H1 (cell line): ENCODE measurements at regions not wholly inside any gene's neighbourhood (a gene's known extent, or its start where the extent isn't known, plus 50 kb on each side); places are given as distances from the start of the nearest gene placed in this dataset.

Experiments used
- CTCF ChIA-PET: fragments of 300-600 bp; sonication (Branson Sonifier 250); formaldehyde crosslinking; loops from one replicate; lab custom pipeline; 2021; ENCODE audit not compliant: partially characterized antibody; lab: Charles Lee
- POLR2A ChIA-PET: fragments of 300-600 bp; sonication (Branson Sonifier 250); formaldehyde crosslinking; loops from one replicate; lab custom pipeline; 2021; ENCODE audit warnings: inconsistent platforms; ENCODE audit not compliant: partially characterized antibody; lab: Charles Lee
- DNase-seq, 2 experiments: peaks; one replicate each; pipeline versions ENCODE4 v3.0.0 to v3.0.0-alpha.2; 2010 to 2022; ENCODE audit warnings: low spot score in 2 of 2, low read depth in 1 of 2, mixed read lengths in 1 of 2
- FAIRE-seq: peaks from 2 replicates; lab custom pipeline; 2011; peaks lifted over from hg19 to GRCh38; lab: Jason Lieb, UNC
- H2AFZ ChIP-seq: 2 replicates; pipeline ENCODE4 v1.8.1; 2012; ENCODE audit warnings: low read length, inconsistent platforms
- H2AK5ac ChIP-seq: 2 replicates; pipeline ENCODE4 v1.6.1; 2013; ENCODE audit warnings: low read depth, low read length
- H2BK120ac ChIP-seq: replicated peaks from 2 replicates; pipeline ENCODE3; 2013; ENCODE audit warnings: low read depth, low read length, inconsistent platforms
- H2BK12ac ChIP-seq: 2 replicates; pipeline ENCODE4 v1.6.1; 2013; ENCODE audit warnings: low read depth, low read length
- H2BK15ac ChIP-seq: 2 replicates; pipeline ENCODE4 v1.6.1; 2013; ENCODE audit warnings: low read length
- H2BK20ac ChIP-seq: 2 replicates; pipeline ENCODE4 v1.6.1; 2013; ENCODE audit warnings: low read length
- H2BK5ac ChIP-seq: 2 replicates; pipeline ENCODE4 v1.6.1; 2013; ENCODE audit warnings: low read depth, low read length
- H3K14ac ChIP-seq: 2 replicates; pipeline ENCODE4 v1.6.1; 2013; ENCODE audit warnings: inconsistent platforms; ENCODE audit not compliant: insufficient read length
- H3K18ac ChIP-seq: 2 replicates; pipeline ENCODE4 v1.6.1; 2013; ENCODE audit warnings: low read length; ENCODE audit errors: extremely low read depth
- H3K23ac ChIP-seq: 2 replicates; pipeline ENCODE4 v1.6.1; 2013; ENCODE audit warnings: inconsistent platforms; ENCODE audit not compliant: insufficient read length
- H3K23me2 ChIP-seq: 2 replicates; pipeline ENCODE4 v1.6.1; 2013; ENCODE audit warnings: low read depth, low read length
- H3K27ac ChIP-seq: 2 replicates; pipeline ENCODE4 v1.6.1; 2011; ENCODE audit warnings: low read depth, low read length, inconsistent platforms
- H3K27me3 ChIP-seq, 4 experiments: replicated peaks in 1 of 4; 1 replicate in 1 of 4; 2 replicates in 3 of 4; pipeline versions ENCODE4 v1.6.1 to v1.8.1; 2011 to 2013; ENCODE audit warnings: low read length in 3 of 4, mild to moderate bottlenecking in 3 of 4, inconsistent platforms in 2 of 4, mixed read lengths in 2 of 4, moderate library complexity in 1 of 4; ENCODE audit not compliant: control insufficient read depth in 3 of 4, insufficient read depth in 3 of 4; ENCODE audit errors: extremely low read depth in 1 of 4
- H3K36me3 ChIP-seq, 4 experiments: 2 replicates each; pipeline versions ENCODE4 v1.6.1 to v1.8.1; 2011 to 2013; ENCODE audit warnings: mild to moderate bottlenecking in 4 of 4, low read length in 3 of 4, moderate library complexity in 2 of 4, control low read depth in 1 of 4, inconsistent platforms in 1 of 4; ENCODE audit not compliant: insufficient read depth in 4 of 4, control insufficient read depth in 2 of 4
- H3K4ac ChIP-seq: replicated peaks from 2 replicates; pipeline ENCODE3; 2013; ENCODE audit warnings: low read length, low read depth, mixed read lengths, inconsistent platforms; ENCODE audit not compliant: insufficient read length
- H3K4me1 ChIP-seq, 4 experiments: replicated peaks in 1 of 4; 1 replicate in 1 of 4; 2 replicates in 3 of 4; pipeline versions ENCODE4 v1.6.1 to v1.8.1; 2011 to 2013; ENCODE audit warnings: low read length in 3 of 4, inconsistent platforms in 2 of 4, mixed read lengths in 1 of 4; ENCODE audit not compliant: insufficient read depth in 4 of 4, control insufficient read depth in 3 of 4
- H3K4me2 ChIP-seq, 2 experiments: 2 replicates each; pipeline versions ENCODE4 v1.6.1 to v1.8.1; 2011 to 2013; ENCODE audit warnings: low read depth in 2 of 2, low read length in 2 of 2, control low read depth in 1 of 2, inconsistent platforms in 1 of 2, mild to moderate bottlenecking in 1 of 2; ENCODE audit not compliant: insufficient read depth in 1 of 2
- H3K4me3 ChIP-seq, 4 experiments: fragments of 200-600, 300-600 bp in 1 of 4; sonication (generic), shearing (Covaris generic), sonication (Bioruptor Twin) in 1 of 4; 2 replicates each; pipeline versions ENCODE4 v1.5.1 to v1.8.1; 2011 to 2016; ENCODE audit warnings: low read length in 4 of 4, low read depth in 3 of 4, control low read depth in 2 of 4, inconsistent platforms in 2 of 4, mild to moderate bottlenecking in 2 of 4, mixed read lengths in 1 of 4, moderate library complexity in 1 of 4; ENCODE audit not compliant: insufficient read depth in 2 of 4; ENCODE audit errors: extremely low read depth in 1 of 4
- H3K56ac ChIP-seq: replicated peaks from 2 replicates; pipeline ENCODE3; 2013; ENCODE audit warnings: low read depth, mild to moderate bottlenecking, mixed read lengths, low read length, inconsistent platforms; ENCODE audit not compliant: insufficient read length
- H3K79me1 ChIP-seq: 2 replicates; pipeline ENCODE4 v1.6.1; 2013; ENCODE audit warnings: low read depth, low read length, control low read depth
- H3K79me2 ChIP-seq, 2 experiments: 2 replicates each; pipeline versions ENCODE4 v1.6.1 to v1.8.1; 2012 to 2013; ENCODE audit warnings: low read length in 2 of 2, mild to moderate bottlenecking in 2 of 2, inconsistent platforms in 1 of 2; ENCODE audit not compliant: insufficient read depth in 2 of 2, control insufficient read depth in 1 of 2
- H3K9ac ChIP-seq, 4 experiments: replicated peaks in 1 of 4; 1 replicate in 1 of 4; 2 replicates in 3 of 4; pipeline versions ENCODE4 v1.6.1 to v1.8.1; 2011 to 2013; ENCODE audit warnings: low read depth in 3 of 4, low read length in 3 of 4, control low read depth in 2 of 4, mild to moderate bottlenecking in 2 of 4, moderate library complexity in 2 of 4, inconsistent platforms in 1 of 4; ENCODE audit errors: extremely low read depth in 1 of 4
- H3K9me3 ChIP-seq, 2 experiments: 2 replicates each; pipeline versions ENCODE4 v1.6.1 to v1.8.1; 2012 to 2013; ENCODE audit warnings: mild to moderate bottlenecking in 2 of 2, moderate library complexity in 2 of 2, control low read depth in 1 of 2, inconsistent platforms in 1 of 2, low read depth in 1 of 2, low read length in 1 of 2, mixed read lengths in 1 of 2; ENCODE audit not compliant: insufficient read depth in 2 of 2
- H4K20me1 ChIP-seq, 2 experiments: replicated peaks in 1 of 2; 2 replicates each; pipeline versions ENCODE3 to v1.8.1; 2011 to 2013; ENCODE audit warnings: inconsistent platforms in 2 of 2, low read length in 2 of 2, mild to moderate bottlenecking in 1 of 2; ENCODE audit not compliant: insufficient read depth in 2 of 2, control insufficient read depth in 1 of 2
- H4K5ac ChIP-seq: 2 replicates; pipeline ENCODE4 v1.6.1; 2013; ENCODE audit warnings: low read length, low read depth, mixed read lengths, inconsistent platforms; ENCODE audit not compliant: insufficient read length
- H4K8ac ChIP-seq: 2 replicates; pipeline ENCODE4 v1.8.0; 2013; ENCODE audit warnings: mild to moderate bottlenecking, moderate library complexity, low read length, inconsistent platforms; ENCODE audit not compliant: insufficient read depth; ENCODE audit errors: extremely low read depth
- H4K91ac ChIP-seq: replicated peaks from 2 replicates; pipeline ENCODE3; 2013; ENCODE audit warnings: low read length, mixed read lengths, inconsistent platforms; ENCODE audit not compliant: insufficient read length
- CEBPB ChIP-seq: IDR thresholded peaks from 2 replicates; pipeline ENCODE4 v1.6.1; 2012; ENCODE audit warnings: low read depth, low read length
- HDAC6 ChIP-seq: IDR thresholded peaks from one replicate; pipeline ENCODE4 v1.7.1; 2012; ENCODE audit warnings: low read depth, mild to moderate bottlenecking, inconsistent platforms, low read length, moderate library complexity
- POLR2AphosphoS5 ChIP-seq: IDR thresholded peaks from 2 replicates; pipeline ENCODE4 v1.6.1; 2011; ENCODE audit warnings: low read depth, low read length
- SIN3A ChIP-seq, 2 experiments: IDR thresholded peaks in 1 of 2; conservative IDR thresholded peaks in 1 of 2; 2 replicates each; pipeline ENCODE4 v1.6.1; 2011 to 2012; ENCODE audit warnings: low read length in 2 of 2, improper control_type of control experiment in 1 of 2, low read depth in 1 of 2, mild to moderate bottlenecking in 1 of 2
- SIRT6 ChIP-seq: IDR thresholded peaks from one replicate; pipeline ENCODE4 v1.7.1; 2012; ENCODE audit warnings: low read length, inconsistent platforms
- SIX5 ChIP-seq: IDR thresholded peaks from 2 replicates; pipeline ENCODE4 v1.6.1; 2011; ENCODE audit warnings: mild to moderate bottlenecking, low read depth, low read length
- TAF1 ChIP-seq: IDR thresholded peaks from 2 replicates; pipeline ENCODE4 v1.6.1; 2011; ENCODE audit warnings: mild to moderate bottlenecking, low read depth, low read length
- TAF7 ChIP-seq: optimal IDR thresholded peaks from 2 replicates; pipeline ENCODE3; 2011; ENCODE audit warnings: low read depth, mild to moderate bottlenecking, inconsistent platforms, low read length, moderate library complexity, borderline replicate concordance
- ZNF274 ChIP-seq: IDR thresholded peaks from 2 replicates; pipeline ENCODE4 v1.7.0; 2012; ENCODE audit warnings: low read length, borderline replicate concordance; ENCODE audit errors: extremely low read depth
- WGBS, 2 experiments: shearing (Covaris generic) in 1 of 2; methylation state at CpG; one replicate each; pipeline versions ENCODE4 v1.1.6 to v1.1.7; 2013 to 2015; ENCODE audit warnings: low lambda C conversion rate in 2 of 2, mixed read lengths in 2 of 2, inconsistent platforms in 1 of 2, low coverage in 1 of 2, missing lambda C conversion rate in 1 of 2; ENCODE audit not compliant: insufficient replicate concordance in 2 of 2, insufficient coverage in 1 of 2, insufficient read length in 1 of 2; ENCODE audit errors: extremely low coverage in 1 of 2, missing lambda C conversion rate in 1 of 2; 5-methylcytosine and 5-hydroxymethylcytosine counted together

GRCh38 chr1:30272277-30273020, 450.9 kb downstream of the MATN1 start:
- ChIA-PET POLR2A (no interaction called here), CTCF (interaction anchor here (0.8 kb wide), 1 partner anchor 23 kb away, joined by 3 read pairs; no protein-coding TSS in a partner anchor)
- no peaks in the 10 kb centered on the region for H3K9me3 ChIP-seq
- H2AK5ac ChIP-seq, result no peak overlapping the region
- H3K56ac ChIP-seq, result no peak overlapping the region
- no peak overlapping the region for H2BK20ac ChIP-seq
- H2AFZ ChIP-seq, result no peak overlapping the region
- H3K79me1 ChIP-seq, result no peaks in the 10 kb centered on the region; the same call in 1 of the 2 replicates
- H3K14ac ChIP-seq, result no peak overlapping the region
- no peak overlapping the region for H3K4me2 ChIP-seq
- no peak for DNase-seq
- no peaks in the 10 kb centered on the region; a peak in 1 of 7 replicates for H3K27me3 ChIP-seq
- no peak overlapping the region for H3K4me3 ChIP-seq
- no peak overlapping the region for H2BK120ac ChIP-seq
- H3K27ac ChIP-seq, result no peak overlapping the region
- no peak overlapping the region for H4K91ac ChIP-seq
- no peaks in the 10 kb centered on the region for H4K20me1 ChIP-seq
- 81% methylated on average over 4 of the region's 6 CpGs; no CpG with 5 or more reads in 1 of the 2 experiments for WGBS, 2 experiments
- no peaks in the 10 kb centered on the region; the same call in 1 of the 2 replicates for H3K23me2 ChIP-seq
- H4K8ac ChIP-seq, result no peak overlapping the region
- no peak overlapping the region for H3K23ac ChIP-seq
- no peak overlapping the region for H4K5ac ChIP-seq
- no peak overlapping the region for H2BK12ac ChIP-seq
- H3K4me1 ChIP-seq, result no peaks in the 10 kb centered on the region
- H2BK15ac ChIP-seq, result no peak overlapping the region
- no peak overlapping the region for H3K9ac ChIP-seq
- FAIRE-seq, result no peak
- H3K18ac ChIP-seq, result no peak overlapping the region
- no peaks in the 10 kb centered on the region for H3K79me2 ChIP-seq
- no peaks in the 10 kb centered on the region for H3K36me3 ChIP-seq
- H2BK5ac ChIP-seq, result no peak overlapping the region
- no peak overlapping the region for H3K4ac ChIP-seq
- TF ChIP-seq SIRT6, result no peak
- TF ChIP-seq ZNF274, result no peak
- no peak for TF ChIP-seq TAF1
- TF ChIP-seq HDAC6, result no peak
- no peak for TF ChIP-seq SIX5
- no peak for TF ChIP-seq POLR2AphosphoS5
- TF ChIP-seq SIN3A (conservative IDR thresholded peaks at IDR 0.05 in 1 of 2, IDR thresholded peaks at IDR 0.05 in 1 of 2; ENCODE audit: low read depth in 1 of 2, low read length in 2 of 2), result no peak
- TF ChIP-seq TAF7, result no peak
- no peak for TF ChIP-seq CEBPB
